GM12892 (cell line): ENCODE measurements at regions not wholly inside any gene's neighbourhood (a gene's known extent, or its start where the extent isn't known, plus 50 kb on each side); places are given as distances from the start of the nearest gene placed in this dataset.
"Not testable (repeated sequence)": the region's sequence is repeated elsewhere in the genome, so short reads cannot be mapped to it uniquely, and the experiment has no call there.

Experiments
- POLR2A ChIP-seq: IDR thresholded peaks from 2 replicates; pipeline ENCODE4 v1.6.1; 2011; ENCODE audit warnings: low read depth, low read length, control low read depth
- POLR2AphosphoS5 ChIP-seq: IDR thresholded peaks from 2 replicates; pipeline ENCODE4 v1.6.1; 2011; ENCODE audit warnings: low read depth, low read length, control low read depth
- TAF1 ChIP-seq: IDR thresholded peaks from 2 replicates; pipeline ENCODE4 v1.6.1; 2011; ENCODE audit warnings: low read depth, mild to moderate bottlenecking, control low read depth, low read length, borderline replicate concordance

DNA sequence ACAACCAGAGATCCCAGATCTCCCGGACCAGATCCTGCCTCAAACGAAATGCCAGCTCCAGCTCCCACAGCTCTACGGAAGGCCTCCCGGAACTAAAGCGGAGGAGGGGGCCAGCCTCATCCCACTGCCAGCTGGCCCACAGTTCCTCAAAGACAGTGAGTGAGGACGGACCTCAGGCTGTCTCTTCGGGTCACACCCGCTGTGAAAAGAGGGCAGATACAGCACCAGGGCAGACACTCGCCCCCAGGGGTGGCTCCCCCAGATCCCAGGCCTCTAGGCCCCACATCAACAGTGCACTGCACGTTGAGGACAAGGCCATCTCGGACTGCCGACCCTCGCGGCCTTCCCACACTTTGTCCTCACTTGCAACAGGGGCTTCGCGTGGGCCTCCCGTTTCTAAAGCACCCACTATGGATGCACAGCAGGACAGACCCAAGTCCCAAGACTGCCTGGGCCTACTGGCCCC, 148.3 kb upstream of the C1QTNF3 start:
- not testable (repeated sequence) for TF ChIP-seq POLR2A, POLR2AphosphoS5, TAF1
